ENCODE measurements at regions not wholly inside any gene's neighbourhood (a gene's known extent, or its start where the extent isn't known, plus 50 kb on each side); places are given as distances from the start of the nearest gene placed in this dataset.
"Not testable (repeated sequence)": the region's sequence is repeated elsewhere in the genome, so short reads cannot be mapped to it uniquely, and the experiment has no call there.

DNA sequence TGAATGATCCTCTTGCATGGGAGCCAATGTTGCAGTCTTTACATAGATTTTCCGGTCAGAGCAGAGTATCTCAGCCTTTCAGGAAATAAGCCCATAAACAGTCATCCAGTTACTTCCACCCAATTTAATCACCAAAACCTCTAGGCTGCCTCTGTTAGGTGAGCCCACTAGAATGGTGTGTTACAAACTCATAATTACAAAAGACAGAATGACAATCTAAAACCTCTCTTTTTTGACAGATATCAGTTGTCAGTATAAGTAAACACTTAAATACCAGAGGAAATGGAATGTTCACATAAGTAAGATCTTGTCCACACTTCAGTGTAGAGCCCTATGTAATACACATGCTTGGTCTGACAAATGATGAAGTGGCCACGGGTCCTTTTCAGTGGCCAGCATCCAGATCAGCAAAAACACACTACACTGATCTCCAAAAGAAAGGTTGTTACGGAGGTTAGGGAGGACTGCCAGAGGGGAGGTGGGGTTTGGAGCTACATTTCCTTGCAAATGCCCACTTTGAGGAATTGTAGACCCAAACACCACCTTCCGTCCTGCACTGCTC, 71.3 kb upstream of the FBXO28 start:
- Histone ChIP-seq H3K36me3 (no peaks in the 10 kb centered on the region), H3K4me1 (no peaks in the 10 kb centered on the region), H3K4me3 (no peak overlapping the region), H3K27ac (no peak overlapping the region), H3K9me3 (no peaks in the 10 kb centered on the region), H3K27me3 (peaks cover 0 to 8% (median 0%) of the 10 kb centered on the region in 9 donors)
- no peak for DNase-seq
- intact Hi-C loops (cut with DNase I), result no loop called here
- WGBS, 4 donors, result 57 to 66% (median 64%) methylated on average over 4 of the region's 4 CpGs
- no peak for TF ChIP-seq CTCF (IDR thresholded peaks at IDR 0.05)
- no peak for TF ChIP-seq POLR2A (IDR thresholded peaks at IDR 0.05)
- ATAC-seq, result no peak

- ATAC-seq (no peak), DNase-seq (no peak)
- 47 to 63% (median 55%) methylated on average over 3 of the region's 3 CpGs for WGBS, 4 donors
- Histone ChIP-seq H3K4me1 (no peaks in the 10 kb centered on the region), H3K9me3 (no peaks in the 10 kb centered on the region), H3K27me3 (peaks cover 0 to 8% (median 0%) of the 10 kb centered on the region in 9 donors), H3K27ac (no peak overlapping the region), H3K4me3 (no peak overlapping the region), H3K36me3 (no peaks in the 10 kb centered on the region)
- intact Hi-C loops (cut with DNase I), result no loop called here
- TF ChIP-seq POLR2A (IDR thresholded peaks at IDR 0.05) (no peak), CTCF (IDR thresholded peaks at IDR 0.05) (no peak)
Measured at GRCh38 chr1:224041032-224041431, 72.9 kb upstream of the FBXO28 start.

GRCh38 chr1:224040423-224040822, 73.5 kb upstream of the FBXO28 start:
- ATAC-seq; H3K4me1 ChIP-seq; H3K27ac ChIP-seq; H3K27me3 ChIP-seq; intact Hi-C loops (cut with DNase I); H3K36me3 ChIP-seq; H3K9me3 ChIP-seq; DNase-seq; H3K4me3 ChIP-seq: not testable (repeated sequence)

- H3K9me3 ChIP-seq; DNase-seq; H3K27me3 ChIP-seq; H3K27ac ChIP-seq; H3K4me1 ChIP-seq; H3K36me3 ChIP-seq; H3K4me3 ChIP-seq; ATAC-seq; intact Hi-C loops (cut with DNase I): not testable (repeated sequence)
- WGBS, 4 donors, result 30 to 75% (median 74%) methylated on average over 5 to 6 of the region's 6 CpGs
Measured at GRCh38 chr1:224040006-224040405, 73.9 kb upstream of the FBXO28 start.

DNA sequence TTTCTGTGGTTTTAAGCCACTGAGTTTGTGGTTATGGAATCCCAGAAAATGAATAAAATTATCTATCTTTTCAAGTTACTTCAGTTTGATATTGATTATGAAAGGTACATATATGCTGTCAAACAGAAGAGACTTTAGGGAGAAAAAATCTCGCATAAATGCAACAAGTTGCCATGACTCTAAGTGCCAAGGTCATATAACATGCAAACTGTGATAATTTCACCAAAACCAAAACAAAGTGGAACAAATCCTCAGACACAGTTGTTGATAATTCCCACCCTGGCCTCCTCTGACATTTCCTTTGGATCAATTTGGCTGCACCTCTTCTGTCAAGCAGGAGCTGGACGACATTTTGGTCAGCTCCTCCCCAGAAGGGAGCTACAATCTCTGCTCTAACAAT, 75.1 kb upstream of the FBXO28 start:
- 73 to 88% (median 86%) methylated on average over 2 of the region's 2 CpGs for WGBS, 4 donors
- H3K9me3 ChIP-seq; H3K4me3 ChIP-seq; H3K27ac ChIP-seq; ATAC-seq; H3K27me3 ChIP-seq; intact Hi-C loops (cut with DNase I); DNase-seq; H3K36me3 ChIP-seq; H3K4me1 ChIP-seq: not testable (repeated sequence)

DNA sequence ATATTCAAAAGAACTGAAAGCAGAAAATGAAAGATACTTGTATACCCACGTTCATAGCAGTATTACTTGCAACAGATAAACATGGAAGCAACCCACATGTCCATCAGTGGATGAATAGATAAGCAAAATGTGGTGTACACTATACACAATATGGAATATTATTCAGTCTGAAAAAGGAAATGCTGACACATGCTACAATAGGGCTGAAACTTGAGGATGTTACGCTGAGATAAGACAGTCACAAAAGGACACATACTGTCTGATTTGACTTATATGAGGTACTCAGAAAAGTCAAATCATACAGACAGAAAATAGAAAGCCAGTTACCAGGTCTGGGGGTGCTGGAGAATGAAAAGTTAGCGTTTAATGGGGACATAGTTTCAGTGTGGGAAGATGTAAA, 76.5 kb upstream of the FBXO28 start:
- WGBS, 4 donors, result 82 to 94% (median 88%) methylated on average over 2 to 3 of the region's 3 CpGs
- H3K27ac ChIP-seq; H3K27me3 ChIP-seq; ATAC-seq; H3K9me3 ChIP-seq; DNase-seq; H3K4me3 ChIP-seq; H3K36me3 ChIP-seq; intact Hi-C loops (cut with DNase I); H3K4me1 ChIP-seq: not testable (repeated sequence)

DNA sequence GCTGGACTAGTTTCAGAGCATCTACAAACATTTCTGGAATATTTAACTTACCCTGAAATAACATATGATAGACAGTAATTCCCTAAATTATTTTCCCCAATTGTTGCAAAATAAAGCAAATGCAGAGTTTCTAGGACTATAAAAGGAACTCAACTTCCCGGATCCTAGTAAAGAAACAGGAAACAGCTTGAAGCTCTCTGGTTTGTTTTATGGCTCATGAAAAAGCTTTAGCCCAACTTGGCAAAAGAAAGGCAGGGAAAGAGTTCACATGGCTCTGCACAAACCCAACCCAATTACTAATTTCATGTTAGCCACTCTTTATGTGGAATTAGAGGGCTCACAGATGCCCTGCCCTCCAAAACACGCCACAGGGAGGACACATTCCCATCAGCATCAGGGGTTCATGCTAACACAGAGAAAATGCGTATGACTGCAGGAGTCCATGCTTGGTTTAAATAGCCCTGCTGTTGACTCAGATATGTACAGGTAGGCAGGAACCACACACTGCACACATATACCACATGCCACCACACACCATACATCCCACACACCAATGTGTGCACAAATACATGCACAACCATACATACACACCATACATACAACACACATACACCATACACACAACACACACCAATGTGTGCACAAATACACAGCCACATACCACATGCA, 81.2 kb upstream of the FBXO28 start:
- H3K4me3 ChIP-seq, result not testable (repeated sequence)

GRCh38 chr1:224031986-224032385, 81.9 kb upstream of the FBXO28 start:
- H3K4me1 ChIP-seq; H3K4me3 ChIP-seq; DNase-seq; H3K27ac ChIP-seq; intact Hi-C loops (cut with DNase I); H3K27me3 ChIP-seq; ATAC-seq; H3K36me3 ChIP-seq; H3K9me3 ChIP-seq: not testable (repeated sequence)
- 41 to 62% (median 55%) methylated on average over 1 to 2 of the region's 3 CpGs for WGBS, 4 donors

More for the DNA sequence above, 81.2 kb upstream of the FBXO28 start:
- H3K9me3 ChIP-seq; H3K27ac ChIP-seq; DNase-seq; H3K4me1 ChIP-seq; H3K36me3 ChIP-seq; H3K27me3 ChIP-seq; intact Hi-C loops (cut with DNase I): not testable (repeated sequence)
- ATAC-seq, result peak in 1 of 4 donors; percentile 28
- 25 to 59% (median 58%) methylated on average over 1 to 2 of the region's 3 CpGs; no CpG with 5 or more reads in 1 of the 4 donors for WGBS, 4 donors

- H3K27me3 ChIP-seq; intact Hi-C loops (cut with DNase I); H3K36me3 ChIP-seq; ATAC-seq; H3K9me3 ChIP-seq; H3K4me3 ChIP-seq; DNase-seq; H3K27ac ChIP-seq; H3K4me1 ChIP-seq: not testable (repeated sequence)
- WGBS, 4 donors, result 84 to 86% (median 85%) methylated on average over 6 of the region's 6 CpGs
Measured at GRCh38 chr1:224030257-224030656, 83.7 kb upstream of the FBXO28 start.

Measured in heart left ventricle (tissue), 16 donors.